Endothelial cell (in vitro differentiated cells): ENCODE measurements at regions not wholly inside any gene's neighbourhood (a gene's known extent, or its start where the extent isn't known, plus 50 kb on each side); places are given as distances from the start of the nearest gene placed in this dataset.

ENCODE experiments used
- DNase-seq: peaks from one replicate; pipeline ENCODE4 v3.0.0; 2021; ENCODE audit warnings: low spot score
- H3K27ac Mint-ChIP-seq: one replicate; pipeline ENCODE4 v1.8.0; 2021; ENCODE audit warnings: mixed read lengths, inconsistent platforms; ENCODE audit not compliant: unreplicated experiment
- H3K27me3 Mint-ChIP-seq: one replicate; pipeline ENCODE4 v1.8.0; 2021; ENCODE audit warnings: mild to moderate bottlenecking, moderate library complexity, mixed read lengths, inconsistent platforms; ENCODE audit not compliant: unreplicated experiment
- H3K36me3 Mint-ChIP-seq: one replicate; pipeline ENCODE4 v1.8.0; 2021; ENCODE audit warnings: mild to moderate bottlenecking, low read depth, mixed read lengths, inconsistent platforms; ENCODE audit not compliant: unreplicated experiment
- H3K4me1 Mint-ChIP-seq: one replicate; pipeline ENCODE4 v1.8.0; 2021; ENCODE audit warnings: mild to moderate bottlenecking, mixed read lengths, inconsistent platforms; ENCODE audit not compliant: unreplicated experiment
- H3K4me3 Mint-ChIP-seq: one replicate; pipeline ENCODE4 v1.8.0; 2021; ENCODE audit warnings: mild to moderate bottlenecking, mixed read lengths, inconsistent platforms; ENCODE audit not compliant: unreplicated experiment
- H3K9me3 Mint-ChIP-seq: one replicate; pipeline ENCODE4 v1.8.0; 2021; ENCODE audit warnings: mixed read lengths, inconsistent platforms; ENCODE audit not compliant: unreplicated experiment
- CTCF ChIP-seq: fragments of 200-600 bp; sonication (generic); IDR thresholded peaks from one replicate; pipeline ENCODE4 v1.5.0; 2021; ENCODE audit warnings: antibody characterized with exemption; ENCODE audit not compliant: unreplicated experiment

- Mint-ChIP-seq H3K9me3 (no peaks in the 10 kb centered on the region), H3K4me3 (no peak overlapping the region), H3K27ac (no peak overlapping the region), H3K27me3 (peaks cover 9% of the 10 kb centered on the region), H3K36me3 (no peaks in the 10 kb centered on the region), H3K4me1 (peaks cover 7% of the 10 kb centered on the region)
- no peak for DNase-seq
- TF ChIP-seq CTCF = no peak
Measured at GRCh38 chr14:94697773-94698556, 71.9 kb downstream of the GSC start.

GRCh38 chr14:94696518-94696917 lies 73.4 kb downstream of the GSC start:
- no peaks in the 10 kb centered on the region for H3K9me3 Mint-ChIP-seq
- peaks cover 8% of the 10 kb centered on the region for H3K27me3 Mint-ChIP-seq
- TF ChIP-seq CTCF = no peak
- H3K4me3 Mint-ChIP-seq = no peak overlapping the region
- H3K27ac Mint-ChIP-seq = no peak overlapping the region
- DNase-seq = no peak
- H3K4me1 Mint-ChIP-seq = peaks cover 7% of the 10 kb centered on the region
- no peaks in the 10 kb centered on the region for H3K36me3 Mint-ChIP-seq

GRCh38 chr14:94695231-94695630 lies 74.7 kb downstream of the GSC start:
- Mint-ChIP-seq H3K27ac (no peak overlapping the region), H3K9me3 (no peaks in the 10 kb centered on the region), H3K27me3 (peaks cover 8% of the 10 kb centered on the region), H3K4me1 (peaks cover 7% of the 10 kb centered on the region), H3K36me3 (no peaks in the 10 kb centered on the region), H3K4me3 (no peak overlapping the region)
- no peak for DNase-seq
- TF ChIP-seq CTCF = no peak

- DNase-seq = no peak
- Mint-ChIP-seq H3K27me3 (peaks cover 8% of the 10 kb centered on the region), H3K4me1 (peaks cover 7% of the 10 kb centered on the region), H3K4me3 (no peak overlapping the region), H3K36me3 (no peaks in the 10 kb centered on the region), H3K9me3 (no peaks in the 10 kb centered on the region), H3K27ac (no peak overlapping the region)
- no peak for TF ChIP-seq CTCF
Measured at GRCh38 chr14:94691660-94692034, 78.3 kb downstream of the GSC start.

GRCh38 chr14:94690896-94691659 lies 78.8 kb downstream of the GSC start:
- no peak for TF ChIP-seq CTCF

More at GRCh38 chr14:94690896-94691659, 78.8 kb downstream of the GSC start:
- H3K4me3 Mint-ChIP-seq = no peak overlapping the region
- H3K36me3 Mint-ChIP-seq = no peaks in the 10 kb centered on the region
- DNase-seq = no peak
- H3K27ac Mint-ChIP-seq = no peak overlapping the region
- H3K9me3 Mint-ChIP-seq = no peaks in the 10 kb centered on the region
- H3K27me3 Mint-ChIP-seq = peaks cover 8% of the 10 kb centered on the region
- H3K4me1 Mint-ChIP-seq = peaks cover 7% of the 10 kb centered on the region
